GM06990 (cell line): ENCODE measurements at regions not wholly inside any gene's neighbourhood (a gene's known extent, or its start where the extent isn't known, plus 50 kb on each side); places are given as distances from the start of the nearest gene placed in this dataset.

Experiments used
- DNase-seq: peaks from one replicate; pipeline ENCODE4 v3.0.0-alpha.2; 2011; ENCODE audit not compliant: insufficient read length; ENCODE audit errors: extremely low read depth
- H3K27me3 ChIP-seq: replicated peaks from 2 replicates; pipeline ENCODE4 v1.6.0; 2011; ENCODE audit warnings: low read length; ENCODE audit not compliant: control insufficient read depth, insufficient read depth
- H3K36me3 ChIP-seq: 2 replicates; pipeline ENCODE4 v1.5.1; 2011; ENCODE audit warnings: low read length; ENCODE audit not compliant: control insufficient read depth, insufficient read depth
- H3K4me3 ChIP-seq: replicated peaks from 2 replicates; pipeline ENCODE4 v1.5.1; 2011; ENCODE audit warnings: low read depth, mild to moderate bottlenecking, control low read depth, low read length
- TF ChIP-seq, protein P1 (sequence below): IDR thresholded peaks from 2 replicates; pipeline ENCODE4 v1.5.1; 2011; ENCODE audit warnings: low read length, control low read depth, mild to moderate bottlenecking, inconsistent platforms; ENCODE audit not compliant: insufficient read depth, poor library complexity, severe bottlenecking

DNA sequence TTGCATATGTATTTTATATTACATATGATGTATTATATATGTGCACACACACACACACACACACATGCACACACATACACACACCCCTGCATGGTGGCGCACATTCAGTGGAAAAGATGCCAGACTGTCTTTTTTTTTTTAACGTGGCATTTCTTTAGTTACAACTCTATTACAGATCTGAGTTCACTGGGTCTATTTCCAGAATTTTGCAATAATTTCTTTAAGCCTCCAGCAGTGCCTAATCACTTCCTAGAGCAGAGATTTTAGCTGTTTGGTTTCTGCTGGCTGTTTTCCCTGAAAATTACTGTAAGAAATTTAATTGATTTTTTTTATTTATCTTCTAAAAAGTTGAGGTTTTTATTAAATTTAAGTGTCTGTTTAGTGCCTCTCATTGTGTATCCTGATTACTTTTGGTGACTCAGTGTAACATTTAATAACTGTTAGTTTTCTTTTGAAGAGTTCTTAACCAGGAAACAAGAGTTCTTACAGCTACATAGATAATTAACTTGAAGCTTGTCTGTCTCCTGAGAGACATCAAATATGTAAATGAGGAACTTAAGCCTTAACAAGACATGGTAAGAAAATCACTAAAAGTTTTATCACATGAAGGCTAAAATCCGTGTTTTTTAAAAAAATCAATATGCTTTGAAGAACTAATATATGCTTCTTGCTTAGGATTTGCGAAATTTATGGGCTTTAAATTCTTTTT is 232.0 kb downstream of the MDFIC start:
- no peaks in the 10 kb centered on the region for H3K27me3 ChIP-seq
- H3K4me3 ChIP-seq = no peak overlapping the region
- no peak for DNase-seq
- H3K36me3 ChIP-seq = no peaks in the 10 kb centered on the region
- TF ChIP-seq, protein P1, sequence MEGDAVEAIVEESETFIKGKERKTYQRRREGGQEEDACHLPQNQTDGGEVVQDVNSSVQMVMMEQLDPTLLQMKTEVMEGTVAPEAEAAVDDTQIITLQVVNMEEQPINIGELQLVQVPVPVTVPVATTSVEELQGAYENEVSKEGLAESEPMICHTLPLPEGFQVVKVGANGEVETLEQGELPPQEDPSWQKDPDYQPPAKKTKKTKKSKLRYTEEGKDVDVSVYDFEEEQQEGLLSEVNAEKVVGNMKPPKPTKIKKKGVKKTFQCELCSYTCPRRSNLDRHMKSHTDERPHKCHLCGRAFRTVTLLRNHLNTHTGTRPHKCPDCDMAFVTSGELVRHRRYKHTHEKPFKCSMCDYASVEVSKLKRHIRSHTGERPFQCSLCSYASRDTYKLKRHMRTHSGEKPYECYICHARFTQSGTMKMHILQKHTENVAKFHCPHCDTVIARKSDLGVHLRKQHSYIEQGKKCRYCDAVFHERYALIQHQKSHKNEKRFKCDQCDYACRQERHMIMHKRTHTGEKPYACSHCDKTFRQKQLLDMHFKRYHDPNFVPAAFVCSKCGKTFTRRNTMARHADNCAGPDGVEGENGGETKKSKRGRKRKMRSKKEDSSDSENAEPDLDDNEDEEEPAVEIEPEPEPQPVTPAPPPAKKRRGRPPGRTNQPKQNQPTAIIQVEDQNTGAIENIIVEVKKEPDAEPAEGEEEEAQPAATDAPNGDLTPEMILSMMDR = no peak

DNA sequence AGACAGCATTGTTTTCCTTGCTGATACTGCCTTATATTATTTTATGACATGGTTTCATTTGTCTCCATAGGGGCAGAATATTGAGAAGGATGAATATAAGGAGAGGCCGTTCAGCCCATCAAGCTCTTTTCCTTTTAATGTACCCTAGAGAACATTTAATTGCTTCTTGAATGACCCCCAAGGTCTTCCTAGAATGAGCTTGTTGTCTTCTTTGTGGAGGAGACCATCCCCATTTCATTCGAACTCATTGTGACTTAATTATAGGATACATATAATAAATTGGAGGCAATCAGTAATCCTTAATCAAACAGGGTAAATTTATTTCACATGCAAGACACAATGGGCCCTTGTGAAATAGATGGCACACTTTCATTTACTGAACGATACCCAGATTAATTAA is 231.3 kb downstream of the MDFIC start:
- H3K27me3 ChIP-seq = no peaks in the 10 kb centered on the region
- H3K4me3 ChIP-seq = no peak overlapping the region
- no peak for DNase-seq
- H3K36me3 ChIP-seq = no peaks in the 10 kb centered on the region
- TF ChIP-seq, protein P1 = no peak

DNA sequence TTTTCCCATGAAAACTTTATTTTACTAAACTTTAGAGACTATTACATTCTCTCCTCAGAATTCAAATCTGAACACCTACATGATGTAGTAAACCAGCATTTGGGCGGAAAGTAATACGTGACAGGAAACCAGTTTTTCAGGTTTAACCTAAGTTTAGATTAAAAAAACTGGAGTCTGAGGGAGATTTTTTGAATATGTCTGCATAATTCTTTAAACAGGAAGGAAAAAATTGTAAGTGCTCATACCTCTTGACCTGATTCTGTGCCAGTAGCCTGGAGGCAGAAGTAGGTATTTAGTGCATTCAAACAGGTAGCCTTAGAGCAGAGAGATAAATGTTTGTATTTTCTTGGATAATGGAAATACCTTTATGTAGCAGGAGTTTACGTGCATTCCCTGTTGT is 224.3 kb downstream of the MDFIC start:
- H3K36me3 ChIP-seq = no peaks in the 10 kb centered on the region
- H3K27me3 ChIP-seq = no peaks in the 10 kb centered on the region
- H3K4me3 ChIP-seq = no peak overlapping the region
- TF ChIP-seq, protein P1 = no peak
- no peak for DNase-seq

DNA sequence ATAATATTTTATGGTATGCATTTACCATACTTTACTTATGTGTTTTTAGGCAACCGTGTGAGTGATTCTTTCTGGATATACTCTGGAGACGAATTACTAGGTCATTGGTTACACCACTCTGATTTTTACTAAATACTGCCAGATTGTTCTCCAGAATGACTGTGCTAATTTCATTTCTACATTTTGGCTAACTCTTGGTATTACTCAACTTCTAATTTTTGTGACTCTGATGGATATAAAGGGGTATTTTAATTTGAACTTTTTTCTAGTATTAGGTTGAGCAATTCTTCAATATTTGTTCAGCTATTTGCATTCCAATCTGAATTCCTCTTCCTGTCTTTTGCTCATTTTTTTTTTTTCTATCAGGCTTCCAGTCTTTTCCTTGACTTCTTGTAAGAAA is 223.6 kb downstream of the MDFIC start:
- peak; percentile 31 for DNase-seq
- no peaks in the 10 kb centered on the region for H3K27me3 ChIP-seq
- TF ChIP-seq, protein P1 = no peak
- no peak overlapping the region for H3K4me3 ChIP-seq
- H3K36me3 ChIP-seq = no peaks in the 10 kb centered on the region

DNA sequence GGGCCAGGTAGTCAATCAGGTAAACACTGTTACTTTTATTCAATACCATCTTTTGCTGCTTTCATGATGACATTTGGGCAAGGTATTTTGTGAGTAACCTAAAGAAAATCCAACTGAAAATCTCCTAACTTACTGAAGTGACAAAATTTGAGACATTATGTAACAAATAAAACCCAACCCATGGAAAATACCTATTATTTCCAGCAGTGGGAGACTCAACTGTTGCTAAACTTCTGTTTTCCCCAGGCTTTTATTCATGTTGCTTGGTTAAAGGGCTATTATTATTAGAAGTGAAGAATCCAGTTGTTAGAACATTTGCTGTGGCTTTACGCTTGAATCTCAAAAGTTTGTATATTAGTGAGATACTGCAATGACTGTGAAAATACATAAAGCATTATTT is 215.9 kb downstream of the MDFIC start:
- Histone ChIP-seq H3K36me3 (no peaks in the 10 kb centered on the region), H3K27me3 (no peaks in the 10 kb centered on the region), H3K4me3 (no peak overlapping the region)
- DNase-seq = no peak
- TF ChIP-seq, protein P1 = no peak
